ENCODE measurements at regions not wholly inside any gene's neighbourhood (a gene's known extent, or its start where the extent isn't known, plus 50 kb on each side); places are given as distances from the start of the nearest gene placed in this dataset.

GRCh38 chr4:165783626-165784025, 89.4 kb upstream of the TLL1 start:
- Histone ChIP-seq H3K36me3 (ENCODE audit: control insufficient read depth, insufficient read depth, low read length) (no peaks in the 10 kb centered on the region), H3K79me2 (no peaks in the 10 kb centered on the region), H3K9me3 (ENCODE audit: control insufficient read depth, low read length) (no peaks in the 10 kb centered on the region), H3K4me1 (no peaks in the 10 kb centered on the region), H2AFZ (no peak overlapping the region), H3K27me3 (ENCODE audit: control insufficient read depth, insufficient read depth, low read length) (no peaks in the 10 kb centered on the region), H3K27ac (no peak overlapping the region), H3K4me3 (ENCODE audit: low read depth, low read length) (no peak overlapping the region), H3K9ac (no peak overlapping the region), H3K4me2 (ENCODE audit: low read length) (no peak overlapping the region)
- no peak for TF ChIP-seq CTCF (IDR thresholded peaks at IDR 0.05)

- H3K9me3 ChIP-seq (ENCODE audit: control insufficient read depth, low read length), result no peaks in the 10 kb centered on the region
- H3K27me3 ChIP-seq (ENCODE audit: control insufficient read depth, insufficient read depth, low read length), result no peaks in the 10 kb centered on the region
- H3K4me3 ChIP-seq (ENCODE audit: low read depth, low read length), result no peak overlapping the region
- no peaks in the 10 kb centered on the region for H3K79me2 ChIP-seq
- no peak for TF ChIP-seq CTCF (IDR thresholded peaks at IDR 0.05)
- no peaks in the 10 kb centered on the region for H3K36me3 ChIP-seq (ENCODE audit: control insufficient read depth, insufficient read depth, low read length)
- no peak overlapping the region for H3K9ac ChIP-seq
- H3K27ac ChIP-seq, result no peak overlapping the region
- H2AFZ ChIP-seq, result no peak overlapping the region
- no peaks in the 10 kb centered on the region for H3K4me1 ChIP-seq
- no peak overlapping the region for H3K4me2 ChIP-seq (ENCODE audit: low read length)
Measured at GRCh38 chr4:165784672-165785071, 88.4 kb upstream of the TLL1 start.

- Histone ChIP-seq H3K4me1 (no peaks in the 10 kb centered on the region), H3K9ac (no peak overlapping the region), H3K4me2 (ENCODE audit: low read length) (no peak overlapping the region), H3K27me3 (ENCODE audit: control insufficient read depth, insufficient read depth, low read length) (no peaks in the 10 kb centered on the region), H3K36me3 (ENCODE audit: control insufficient read depth, insufficient read depth, low read length) (no peaks in the 10 kb centered on the region), H3K27ac (no peak overlapping the region), H2AFZ (no peak overlapping the region), H3K4me3 (ENCODE audit: low read depth, low read length) (no peak overlapping the region), H3K79me2 (no peaks in the 10 kb centered on the region), H3K9me3 (ENCODE audit: control insufficient read depth, low read length) (no peaks in the 10 kb centered on the region)
- TF ChIP-seq CTCF (IDR thresholded peaks at IDR 0.05), result no peak
Measured at GRCh38 chr4:165785337-165785736, 87.7 kb upstream of the TLL1 start.

GRCh38 chr4:165787516-165788274, 85.3 kb upstream of the TLL1 start:
- Histone ChIP-seq H3K4me1 (no peaks in the 10 kb centered on the region), H3K27me3 (ENCODE audit: control insufficient read depth, insufficient read depth, low read length) (no peaks in the 10 kb centered on the region), H3K27ac (no peak overlapping the region), H2AFZ (no peak overlapping the region), H3K79me2 (no peaks in the 10 kb centered on the region), H3K9me3 (ENCODE audit: control insufficient read depth, low read length) (no peaks in the 10 kb centered on the region), H3K4me2 (ENCODE audit: low read length) (no peak overlapping the region), H3K36me3 (ENCODE audit: control insufficient read depth, insufficient read depth, low read length) (no peaks in the 10 kb centered on the region), H3K9ac (no peak overlapping the region), H3K4me3 (ENCODE audit: low read depth, low read length) (no peak overlapping the region)
- no peak for TF ChIP-seq CTCF (IDR thresholded peaks at IDR 0.05)

All from parathyroid adenoma (tissue), 2 donors.